ENCODE measurements at regions not wholly inside any gene's neighbourhood (a gene's known extent, or its start where the extent isn't known, plus 50 kb on each side); places are given as distances from the start of the nearest gene placed in this dataset.

DNA sequence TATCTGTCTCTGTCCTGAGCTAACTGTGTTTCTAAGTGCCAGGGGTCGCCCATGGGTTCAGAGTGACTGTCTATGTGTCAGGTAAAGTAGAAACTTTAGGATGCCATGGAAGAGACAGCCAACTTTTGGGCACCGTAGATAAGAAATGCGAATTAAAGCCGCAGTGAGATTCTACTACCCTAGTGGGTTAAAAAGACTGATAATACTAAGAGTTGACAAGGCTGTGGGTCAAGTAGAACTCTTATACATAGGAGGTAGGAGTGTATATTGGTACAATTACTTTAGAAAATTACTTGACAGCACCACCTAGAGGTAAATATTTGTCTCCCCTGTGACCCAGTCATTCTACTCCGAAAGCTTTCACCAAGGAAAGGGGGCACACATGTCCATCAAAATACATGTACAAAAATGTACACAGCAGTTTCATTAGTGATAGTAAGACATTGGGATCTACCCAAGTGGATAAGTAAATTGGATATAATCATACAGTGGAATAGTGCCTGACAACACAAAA, 371.3 kb downstream of the SLC4A3 start:
- intact Hi-C loops (cut with DNase I) = no loop called here
- Histone ChIP-seq H3K27me3 (ENCODE audit: control insufficient read depth, insufficient read depth) (no peaks in the 10 kb centered on the region), H3K4me1 (ENCODE audit: control insufficient read depth, insufficient read depth, low read length) (no peaks in the 10 kb centered on the region), H3K4me3 (ENCODE audit: low read length) (no peak overlapping the region), H3K27ac (ENCODE audit: low read length) (no peak overlapping the region), H3K9me3 (ENCODE audit: control insufficient read depth, low read length) (no peaks in the 10 kb centered on the region)
- whole genome bisulfite sequencing = 76% methylated on average over 5 of the region's 5 CpGs
- DNase-seq = no peak
- no peak for ATAC-seq

DNA sequence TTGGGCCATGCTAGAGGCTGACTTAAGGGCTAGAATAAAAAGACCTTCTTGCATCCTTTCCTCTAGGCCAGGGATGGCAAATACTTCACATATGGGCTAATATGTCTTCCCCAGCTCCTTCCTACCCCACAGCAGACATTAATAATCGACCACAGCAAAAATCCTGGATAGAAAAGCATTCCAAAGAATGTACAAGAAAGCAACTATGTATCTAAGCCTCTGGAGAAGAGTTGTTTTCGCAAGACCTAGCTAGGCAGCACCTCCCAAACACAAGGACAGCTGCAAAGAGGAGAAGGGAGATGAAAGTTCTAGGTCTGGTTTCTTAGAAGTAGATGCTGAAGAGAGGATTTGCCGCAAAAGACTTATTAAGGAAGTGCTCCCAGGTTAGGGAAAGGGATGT, 372.6 kb downstream of the SLC4A3 start:
- WGBS = 87% methylated on average over 3 of the region's 3 CpGs
- intact Hi-C loops (cut with DNase I) = no loop called here
- no peak for DNase-seq
- Histone ChIP-seq H3K27ac (ENCODE audit: low read length) (no peak overlapping the region), H3K4me1 (ENCODE audit: control insufficient read depth, insufficient read depth, low read length) (no peaks in the 10 kb centered on the region), H3K27me3 (ENCODE audit: control insufficient read depth, insufficient read depth) (no peaks in the 10 kb centered on the region), H3K9me3 (ENCODE audit: control insufficient read depth, low read length) (no peaks in the 10 kb centered on the region), H3K4me3 (ENCODE audit: low read length) (no peak overlapping the region)
- ATAC-seq = no peak

DNA sequence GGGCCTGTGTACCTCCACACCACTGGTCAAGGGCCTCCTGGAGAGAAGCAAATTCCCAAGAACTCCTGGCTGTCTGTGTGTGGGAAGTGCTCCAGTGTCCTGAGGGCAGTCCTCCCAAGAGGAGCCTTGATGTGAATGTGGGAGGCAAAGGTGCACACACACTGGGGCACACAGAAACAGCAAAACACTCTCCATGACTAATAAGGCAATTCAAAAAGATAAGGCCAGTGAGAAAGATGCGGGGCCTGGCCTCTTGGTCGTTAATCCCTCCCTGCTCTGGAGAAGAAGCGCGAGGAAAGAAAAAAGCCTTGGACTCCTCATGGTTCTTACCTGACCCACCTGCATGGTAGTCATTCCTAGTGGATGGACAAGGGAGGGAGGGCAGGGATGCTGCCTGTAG, 373.2 kb downstream of the SLC4A3 start:
- DNase-seq (no peak), ATAC-seq (no peak)
- intact Hi-C loops (cut with DNase I) = no loop called here
- H3K4me3 ChIP-seq (ENCODE audit: low read length) = no peak overlapping the region
- no peaks in the 10 kb centered on the region for H3K9me3 ChIP-seq (ENCODE audit: control insufficient read depth, low read length)
- H3K4me1 ChIP-seq (ENCODE audit: control insufficient read depth, insufficient read depth, low read length) = no peaks in the 10 kb centered on the region
- no peak overlapping the region for H3K27ac ChIP-seq (ENCODE audit: low read length)
- 90% methylated on average over 4 of the region's 4 CpGs for WGBS
- H3K27me3 ChIP-seq (ENCODE audit: control insufficient read depth, insufficient read depth) = no peaks in the 10 kb centered on the region

DNA sequence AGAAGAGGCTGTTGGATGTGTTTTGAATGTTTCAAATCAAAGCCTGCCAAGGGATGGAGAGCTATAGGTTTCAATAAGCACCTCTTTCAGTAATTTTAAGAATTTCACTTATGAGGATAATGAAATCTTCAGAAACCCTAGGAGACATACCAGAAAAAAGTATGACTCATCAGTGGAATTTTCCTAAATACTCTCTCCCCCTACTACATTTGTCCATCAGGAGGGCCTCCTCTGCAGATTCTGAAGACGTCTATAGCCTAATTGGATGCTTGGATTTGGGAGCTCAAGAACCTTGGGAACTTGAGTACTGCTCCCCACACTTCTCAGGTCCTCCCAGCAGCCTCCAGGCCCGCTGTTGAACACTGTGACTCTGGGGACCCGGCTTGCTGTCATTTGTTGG, 374.3 kb downstream of the SLC4A3 start:
- 60% methylated on average over 3 of the region's 3 CpGs for WGBS
- Histone ChIP-seq H3K27me3 (ENCODE audit: control insufficient read depth, insufficient read depth) (no peaks in the 10 kb centered on the region), H3K4me1 (ENCODE audit: control insufficient read depth, insufficient read depth, low read length) (no peaks in the 10 kb centered on the region), H3K9me3 (ENCODE audit: control insufficient read depth, low read length) (no peaks in the 10 kb centered on the region), H3K4me3 (ENCODE audit: low read length) (no peak overlapping the region), H3K27ac (ENCODE audit: low read length) (no peak overlapping the region)
- intact Hi-C loops (cut with DNase I) = no loop called here
- ATAC-seq (no peak), DNase-seq (no peak)

DNA sequence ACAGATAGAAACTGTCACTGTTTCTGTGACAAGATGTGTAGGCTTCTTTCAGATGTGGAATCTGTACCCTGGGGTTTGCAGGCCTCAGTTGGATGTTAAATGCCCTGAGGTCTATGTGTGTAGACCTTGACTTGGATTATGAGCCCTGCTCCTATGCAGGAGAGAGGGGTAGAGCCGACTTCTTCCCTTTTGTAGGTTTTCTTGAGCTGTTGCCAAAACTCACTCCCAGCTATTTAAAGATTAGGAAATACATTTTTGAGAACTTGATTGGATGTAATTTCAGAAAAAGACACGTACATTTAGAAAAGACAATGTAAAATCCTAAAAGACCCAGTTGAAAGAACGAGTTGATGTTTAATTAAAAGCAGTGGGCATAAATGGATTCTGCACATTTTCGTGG, 374.8 kb downstream of the SLC4A3 start:
- intact Hi-C loops (cut with DNase I) = no loop called here
- no peaks in the 10 kb centered on the region for H3K27me3 ChIP-seq (ENCODE audit: control insufficient read depth, insufficient read depth)
- H3K4me3 ChIP-seq (ENCODE audit: low read length) = no peak overlapping the region
- DNase-seq (no peak), ATAC-seq (no peak)
- no peaks in the 10 kb centered on the region for H3K9me3 ChIP-seq (ENCODE audit: control insufficient read depth, low read length)
- H3K27ac ChIP-seq (ENCODE audit: low read length) = no peak overlapping the region
- no peaks in the 10 kb centered on the region for H3K4me1 ChIP-seq (ENCODE audit: control insufficient read depth, insufficient read depth, low read length)
- 77% methylated on average over 4 of the region's 4 CpGs for WGBS

DNA sequence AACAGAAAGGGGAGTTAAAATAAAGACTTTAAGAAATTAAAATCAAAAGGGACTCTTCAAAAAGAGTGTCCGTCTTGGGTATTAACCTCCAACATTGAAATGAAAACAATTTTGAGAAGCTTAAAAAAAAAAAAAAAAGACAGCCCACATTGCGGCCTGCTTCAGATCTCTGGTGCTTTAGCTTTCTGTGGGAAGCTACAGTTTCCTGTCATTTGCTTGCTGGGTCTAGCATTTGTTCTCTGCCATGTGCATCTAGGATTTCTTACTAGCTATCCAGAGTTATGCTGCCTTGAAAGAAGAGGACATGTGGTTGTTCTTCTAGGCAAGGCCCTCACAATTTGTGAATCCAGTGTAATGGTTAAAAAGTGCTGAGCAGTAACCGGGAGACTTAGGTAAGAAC, 375.3 kb downstream of the SLC4A3 start:
- 88% methylated on average over 3 of the region's 3 CpGs for WGBS
- Histone ChIP-seq H3K27ac (ENCODE audit: low read length) (no peak overlapping the region), H3K27me3 (ENCODE audit: control insufficient read depth, insufficient read depth) (no peaks in the 10 kb centered on the region), H3K4me3 (ENCODE audit: low read length) (no peak overlapping the region), H3K4me1 (ENCODE audit: control insufficient read depth, insufficient read depth, low read length) (no peaks in the 10 kb centered on the region), H3K9me3 (ENCODE audit: control insufficient read depth, low read length) (no peaks in the 10 kb centered on the region)
- intact Hi-C loops (cut with DNase I) = no loop called here
- DNase-seq (no peak), ATAC-seq (no peak)

DNA sequence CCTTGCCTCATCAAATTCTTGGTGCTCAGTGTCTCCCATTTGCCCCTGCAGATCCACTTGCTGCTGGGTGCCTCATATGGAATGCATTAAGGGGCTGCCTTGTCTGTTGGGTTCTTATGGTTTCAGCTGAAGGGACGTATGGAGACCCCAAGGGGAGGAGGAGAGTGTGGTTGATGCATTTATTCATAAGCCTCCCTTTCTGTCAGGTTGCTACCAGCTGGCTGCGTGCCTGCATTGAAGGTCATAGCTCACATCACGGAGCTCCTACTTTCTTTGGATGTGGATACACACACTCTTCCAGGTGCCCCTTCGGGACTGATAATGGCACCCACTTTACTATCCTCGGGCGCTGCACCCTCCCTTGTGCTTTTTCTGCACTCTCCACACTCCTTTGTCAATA, 377.9 kb downstream of the SLC4A3 start:
- ATAC-seq (no peak), DNase-seq (peak in 1 of 3 donors; percentile 51)
- H3K27me3 ChIP-seq (ENCODE audit: control insufficient read depth, insufficient read depth) = no peaks in the 10 kb centered on the region
- intact Hi-C loops (cut with DNase I) = no loop called here
- H3K4me3 ChIP-seq (ENCODE audit: low read length) = no peak overlapping the region
- no peaks in the 10 kb centered on the region for H3K4me1 ChIP-seq (ENCODE audit: control insufficient read depth, insufficient read depth, low read length)
- 81% methylated on average over 6 of the region's 6 CpGs for WGBS
- H3K9me3 ChIP-seq (ENCODE audit: control insufficient read depth, low read length) = no peaks in the 10 kb centered on the region
- no peak overlapping the region for H3K27ac ChIP-seq (ENCODE audit: low read length)

DNA sequence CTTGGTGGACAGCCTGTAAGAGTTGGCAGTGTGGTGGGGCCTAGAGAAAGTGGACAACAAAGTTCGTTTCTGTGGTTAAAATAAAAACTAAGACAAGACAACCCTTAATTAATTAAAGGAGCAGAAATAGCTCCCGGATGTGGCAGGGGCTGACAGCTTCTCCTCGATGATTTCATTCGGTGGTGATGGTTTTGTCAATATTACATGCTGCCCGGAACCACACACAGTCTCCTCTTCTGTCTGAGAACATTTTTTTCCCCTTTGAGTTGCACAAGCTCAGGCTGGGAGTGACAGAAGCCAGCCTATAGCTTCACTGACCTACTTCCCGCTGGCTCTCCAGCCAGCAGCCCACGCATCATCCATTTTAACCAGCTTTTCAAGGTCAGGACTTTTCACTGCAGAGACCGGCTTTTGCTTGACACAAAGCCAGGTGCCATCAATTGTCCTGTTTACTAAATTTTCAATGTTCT, 378.8 kb downstream of the SLC4A3 start:
- H3K27ac ChIP-seq (ENCODE audit: low read length) = no peak overlapping the region
- no peaks in the 10 kb centered on the region for H3K27me3 ChIP-seq (ENCODE audit: control insufficient read depth, insufficient read depth)
- no peaks in the 10 kb centered on the region for H3K9me3 ChIP-seq (ENCODE audit: control insufficient read depth, low read length)
- DNase-seq (peak in 2 of 3 donors; percentile 18 to 54), ATAC-seq (peak; percentile 75 to 83)
- H3K4me3 ChIP-seq (ENCODE audit: low read length) = no peak overlapping the region
- intact Hi-C loops (cut with DNase I) = no loop called here
- WGBS = 47% methylated on average over 8 of the region's 8 CpGs
- H3K4me1 ChIP-seq (ENCODE audit: control insufficient read depth, insufficient read depth, low read length) = no peaks in the 10 kb centered on the region

DNA sequence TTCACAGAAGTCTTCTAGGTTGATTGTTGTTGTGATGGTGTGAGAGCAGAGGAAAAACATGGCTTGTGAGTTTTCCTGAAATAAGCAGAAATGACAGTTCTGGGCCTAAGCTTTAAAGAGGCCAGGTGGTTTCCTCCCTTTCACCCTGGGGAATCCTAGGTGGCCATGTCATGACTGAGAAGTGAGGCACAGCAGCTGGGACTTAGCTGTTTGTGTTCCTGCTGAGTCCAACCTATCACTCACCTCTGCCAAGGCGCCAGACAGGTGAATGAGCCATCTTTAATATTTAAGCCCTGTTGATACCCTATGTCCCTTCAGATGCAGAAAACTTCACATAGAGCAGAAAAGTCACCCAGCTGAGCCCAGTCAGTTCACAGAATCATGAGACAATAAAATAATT, 384.4 kb downstream of the SLC4A3 start:
- Histone ChIP-seq H3K9me3 (ENCODE audit: control insufficient read depth, low read length) (no peaks in the 10 kb centered on the region), H3K27me3 (ENCODE audit: control insufficient read depth, insufficient read depth) (no peaks in the 10 kb centered on the region), H3K27ac (ENCODE audit: low read length) (no peak overlapping the region), H3K4me1 (ENCODE audit: control insufficient read depth, insufficient read depth, low read length) (no peaks in the 10 kb centered on the region), H3K4me3 (ENCODE audit: low read length) (no peak overlapping the region)
- no peak for DNase-seq
- intact Hi-C loops (cut with DNase I) = no loop called here
- 87% methylated on average over 1 of the region's 1 CpG for WGBS
- no peak for ATAC-seq

DNA sequence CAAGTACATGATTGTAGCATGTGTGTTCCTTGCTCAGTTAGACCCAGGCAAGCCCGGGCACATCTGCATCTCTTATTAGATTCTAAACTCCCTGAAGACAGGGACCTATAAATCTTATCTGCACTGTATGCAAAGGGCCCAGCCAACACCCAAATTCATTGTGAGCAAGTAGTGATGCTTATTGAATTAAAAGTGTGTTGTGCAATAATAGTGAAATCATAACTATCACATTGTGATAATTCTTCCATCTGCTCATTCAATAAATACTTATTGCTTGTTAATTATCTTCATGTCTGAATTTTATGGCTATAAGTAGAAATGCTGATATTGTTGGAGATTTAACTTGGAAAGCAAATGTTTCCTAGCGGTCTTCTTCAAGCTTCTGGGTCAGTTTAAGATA, 387.5 kb downstream of the SLC4A3 start:
- intact Hi-C loops (cut with DNase I) = no loop called here
- H3K4me3 ChIP-seq (ENCODE audit: low read length) = no peak overlapping the region
- WGBS = 79% methylated on average over 2 of the region's 2 CpGs

DNA sequence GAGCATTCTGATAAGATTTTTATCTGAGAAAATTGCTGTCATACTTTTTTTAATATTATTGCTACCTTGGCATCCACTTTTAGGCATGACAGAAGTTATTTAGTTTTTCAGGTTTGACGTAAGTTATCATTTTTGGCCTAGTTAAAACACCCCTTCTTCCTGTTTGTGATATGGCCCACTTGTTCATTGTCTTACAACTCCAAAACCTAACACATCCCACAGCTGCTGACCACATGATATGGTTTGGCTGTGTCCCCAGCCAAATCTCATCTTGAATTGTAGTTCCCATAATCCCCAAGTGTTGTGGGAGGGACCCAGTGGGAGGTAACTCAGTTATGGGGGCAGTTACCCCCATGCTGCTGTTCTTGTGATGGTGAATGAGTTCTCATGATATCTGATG, 388.1 kb downstream of the SLC4A3 start:
- WGBS = 34% methylated on average over 1 of the region's 1 CpG
- Histone ChIP-seq H3K27ac (ENCODE audit: low read length) (no peak overlapping the region), H3K9me3 (ENCODE audit: control insufficient read depth, low read length) (no peaks in the 10 kb centered on the region), H3K27me3 (ENCODE audit: control insufficient read depth, insufficient read depth) (no peaks in the 10 kb centered on the region), H3K4me3 (ENCODE audit: low read length) (no peak overlapping the region), H3K4me1 (ENCODE audit: control insufficient read depth, insufficient read depth, low read length) (no peaks in the 10 kb centered on the region)
- ATAC-seq = no peak
- intact Hi-C loops (cut with DNase I) = no loop called here
- no peak for DNase-seq

More for the DNA sequence above, 387.5 kb downstream of the SLC4A3 start:
- Histone ChIP-seq H3K4me1 (ENCODE audit: control insufficient read depth, insufficient read depth, low read length) (no peaks in the 10 kb centered on the region), H3K27me3 (ENCODE audit: control insufficient read depth, insufficient read depth) (no peaks in the 10 kb centered on the region), H3K27ac (ENCODE audit: low read length) (no peak overlapping the region), H3K9me3 (ENCODE audit: control insufficient read depth, low read length) (no peaks in the 10 kb centered on the region)
- DNase-seq = no peak
- ATAC-seq = no peak

DNA sequence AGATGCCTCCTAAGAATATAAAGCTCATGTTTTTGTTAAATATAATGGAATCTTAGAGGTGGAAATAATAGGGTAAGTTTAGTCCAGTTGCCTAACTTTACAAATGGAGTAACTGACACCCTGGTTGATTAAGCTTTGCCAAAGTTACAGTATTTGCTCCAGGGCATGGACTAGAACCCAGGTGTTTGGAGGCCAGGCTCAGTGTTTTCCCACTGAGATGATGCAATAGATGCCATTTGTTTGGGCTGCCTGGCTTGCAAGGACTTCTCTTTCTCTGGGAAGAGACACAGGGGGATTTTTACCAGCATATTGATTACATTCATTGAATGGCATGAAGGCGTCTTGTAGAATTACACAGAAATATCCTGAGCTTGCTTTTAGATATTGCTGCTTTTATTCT, 397.8 kb downstream of the SLC4A3 start:
- DNase-seq (no peak), ATAC-seq (no peak)
- Histone ChIP-seq H3K27ac (ENCODE audit: low read length) (no peak overlapping the region), H3K9me3 (ENCODE audit: control insufficient read depth, low read length) (no peaks in the 10 kb centered on the region), H3K4me1 (ENCODE audit: control insufficient read depth, insufficient read depth, low read length) (no peaks in the 10 kb centered on the region), H3K4me3 (ENCODE audit: low read length) (no peak overlapping the region), H3K27me3 (ENCODE audit: control insufficient read depth, insufficient read depth) (no peaks in the 10 kb centered on the region)
- intact Hi-C loops (cut with DNase I) = no loop called here
- 88% methylated on average over 1 of the region's 1 CpG for WGBS
